ENCODE measurements at regions not wholly inside any gene's neighbourhood (a gene's known extent, or its start where the extent isn't known, plus 50 kb on each side); places are given as distances from the start of the nearest gene placed in this dataset.
"Not testable (repeated sequence)": the region's sequence is repeated elsewhere in the genome, so short reads cannot be mapped to it uniquely, and the experiment has no call there.

GRCh38 chr13:85597790-85598500 is 201.3 kb downstream of the SLITRK6 start:
- DNase-seq = no peak

- no peak for DNase-seq
These were observed 207.0 kb downstream of the SLITRK6 start for GRCh38 chr13:85592211-85592610.

- DNase-seq = no peak
These were observed 208.8 kb downstream of the SLITRK6 start for GRCh38 chr13:85590231-85590931.

GRCh38 chr13:85589021-85589420 is 210.2 kb downstream of the SLITRK6 start:
- DNase-seq = no peak

- no peak for DNase-seq
These were observed 210.9 kb downstream of the SLITRK6 start for GRCh38 chr13:85588359-85588758.

- DNase-seq = no peak
These were observed 212.4 kb downstream of the SLITRK6 start for GRCh38 chr13:85586856-85587255.

GRCh38 chr13:85586422-85586831 is 212.8 kb downstream of the SLITRK6 start:
- no peak for DNase-seq

GRCh38 chr13:85582890-85583289 is 216.3 kb downstream of the SLITRK6 start:
- no peak for DNase-seq

GRCh38 chr13:85575110-85575509 is 224.1 kb downstream of the SLITRK6 start:
- no peak for DNase-seq

GRCh38 chr13:85567909-85568308 is 231.3 kb downstream of the SLITRK6 start:
- DNase-seq = no peak

GRCh38 chr13:85565652-85566051 is 233.6 kb downstream of the SLITRK6 start:
- no peak for DNase-seq

GRCh38 chr13:85564598-85564997 is 234.6 kb downstream of the SLITRK6 start:
- DNase-seq = no peak

- no peak for DNase-seq
These were observed 236.9 kb downstream of the SLITRK6 start for GRCh38 chr13:85562282-85562681.

- no peak for DNase-seq
These were observed 241.3 kb downstream of the SLITRK6 start for GRCh38 chr13:85557691-85558467.

GRCh38 chr13:85551012-85551411 is 248.2 kb downstream of the SLITRK6 start:
- DNase-seq = no peak

- no peak for DNase-seq
These were observed 249.4 kb downstream of the SLITRK6 start for GRCh38 chr13:85549819-85550218.

GRCh38 chr13:85548845-85549244 is 250.4 kb downstream of the SLITRK6 start:
- DNase-seq = not testable (repeated sequence)

- no peak for DNase-seq
These were observed 253.4 kb downstream of the SLITRK6 start for GRCh38 chr13:85545771-85546170.

GRCh38 chr13:85544756-85545155 is 254.5 kb downstream of the SLITRK6 start:
- DNase-seq = no peak

- DNase-seq = no peak
These were observed 256.1 kb downstream of the SLITRK6 start for GRCh38 chr13:85543144-85543543.

- no peak for DNase-seq
These were observed 257.7 kb downstream of the SLITRK6 start for GRCh38 chr13:85541476-85541875.

GRCh38 chr13:85538957-85539356 is 260.3 kb downstream of the SLITRK6 start:
- DNase-seq = no peak

GRCh38 chr13:85537601-85538000 is 261.6 kb downstream of the SLITRK6 start:
- DNase-seq = no peak

GRCh38 chr13:85536706-85537105 is 262.5 kb downstream of the SLITRK6 start:
- no peak for DNase-seq
